ENCODE measurements at regions not wholly inside any gene's neighbourhood (a gene's known extent, or its start where the extent isn't known, plus 50 kb on each side); places are given as distances from the start of the nearest gene placed in this dataset.

DNA sequence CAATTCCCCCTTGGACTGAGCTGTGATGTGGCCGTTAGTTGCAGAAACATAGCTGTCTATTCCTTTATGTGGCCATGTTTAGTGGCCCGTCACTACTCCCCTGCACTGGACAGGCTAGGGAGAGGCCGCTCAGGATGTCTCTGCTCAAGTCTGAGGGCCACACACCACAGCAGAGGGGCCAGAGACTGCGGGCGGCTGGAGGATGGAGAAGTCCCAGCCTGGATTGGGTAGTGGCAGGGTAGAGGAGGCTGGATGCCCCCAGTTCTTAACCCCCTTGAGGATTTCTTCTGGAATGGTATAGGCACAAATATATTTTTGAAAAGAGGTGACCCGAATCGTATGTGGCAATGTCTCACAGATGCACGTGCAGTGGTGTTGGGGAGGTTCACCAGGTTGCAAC lies 116.4 kb upstream of the B3GAT1 start:
- TF ChIP-seq EZH2 (IDR thresholded peaks at IDR 0.05; ENCODE audit: borderline replicate concordance, low read length) (no peak), CTCF (IDR thresholded peaks at IDR 0.05; ENCODE audit: low read length) (no peak)
- H3K9me2 ChIP-seq (ENCODE audit: low read depth, low read length) = no peaks in the 10 kb centered on the region

DNA sequence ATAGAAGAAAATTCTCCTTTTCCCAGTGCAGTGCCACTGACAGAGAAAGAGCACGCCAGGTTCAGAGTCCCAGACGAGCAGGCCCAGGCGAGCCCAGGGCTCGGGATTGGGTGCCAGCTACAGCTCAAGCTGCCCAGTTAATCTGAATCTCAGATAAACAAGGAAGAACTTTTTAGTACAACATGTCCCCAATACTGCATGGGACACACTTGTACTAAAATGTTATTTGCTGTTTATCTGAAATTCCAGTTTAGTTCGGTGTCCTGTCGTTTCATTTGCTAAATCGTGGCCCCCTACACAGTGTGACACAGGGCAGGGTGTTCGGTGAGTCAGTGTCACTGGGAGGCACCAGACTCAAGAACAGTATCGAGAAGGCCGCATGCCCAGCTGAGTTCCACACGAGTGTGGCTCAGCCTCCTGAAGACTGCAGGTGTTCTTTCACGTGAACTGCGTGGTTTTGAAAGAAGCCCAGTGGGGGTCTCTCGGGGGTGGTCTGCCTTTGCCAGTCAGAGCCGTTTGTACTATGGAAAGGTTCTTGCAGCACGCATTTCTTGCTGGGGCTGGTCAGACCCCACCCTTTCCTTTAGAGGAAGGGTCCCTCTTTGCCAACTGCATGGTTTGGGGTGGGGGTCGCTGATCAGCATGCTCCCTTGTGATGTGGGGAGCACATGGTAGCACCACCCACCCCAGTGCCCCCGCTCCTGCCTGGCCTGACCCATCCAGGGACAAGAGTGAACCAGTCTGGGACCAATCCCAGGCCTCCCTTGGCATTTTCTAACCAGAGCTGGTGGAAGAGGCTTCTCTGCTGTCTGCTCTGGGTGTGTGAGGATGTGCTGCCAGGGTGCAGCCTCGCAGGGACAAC lies 115.6 kb upstream of the B3GAT1 start:
- Histone ChIP-seq H3F3A (ENCODE audit: insufficient read depth, low read length) (no peaks in the 10 kb centered on the region), H3K9me3 (ENCODE audit: low read length) (no peaks in the 10 kb centered on the region), H3K4me1 (ENCODE audit: insufficient read depth, low read length, severe bottlenecking) (no peaks in the 10 kb centered on the region), H4K20me1 (ENCODE audit: insufficient read depth, low read length) (no peaks in the 10 kb centered on the region), H3K27me3 (ENCODE audit: insufficient read depth, low read length) (no peaks in the 10 kb centered on the region), H3K9ac (ENCODE audit: low read length) (no peak overlapping the region), H3K4me2 (ENCODE audit: low read length) (no peak overlapping the region), H3K27ac (ENCODE audit: low read depth, low read length, poor library complexity, severe bottlenecking) (no peak overlapping the region), H3K36me3 (ENCODE audit: insufficient read depth, low read length) (no peaks in the 10 kb centered on the region), H3K9me2 (ENCODE audit: low read depth, low read length) (no peaks in the 10 kb centered on the region), H3K4me3 (ENCODE audit: low read depth, low read length, poor library complexity, severe bottlenecking) (no peak overlapping the region), H2AFZ (ENCODE audit: low read length) (no peak overlapping the region), H3K79me2 (ENCODE audit: insufficient read depth, low read length) (no peaks in the 10 kb centered on the region)
- TF ChIP-seq CTCF (IDR thresholded peaks at IDR 0.05; ENCODE audit: low read length) (no peak), EZH2 (IDR thresholded peaks at IDR 0.05; ENCODE audit: borderline replicate concordance, low read length) (no peak)

More for the DNA sequence above, 116.4 kb upstream of the B3GAT1 start:
- H3K27ac ChIP-seq (ENCODE audit: low read depth, low read length, poor library complexity, severe bottlenecking) = no peak overlapping the region
- H3K27me3 ChIP-seq (ENCODE audit: insufficient read depth, low read length) = no peaks in the 10 kb centered on the region
- H3K4me2 ChIP-seq (ENCODE audit: low read length) = no peak overlapping the region
- no peak overlapping the region for H3K9ac ChIP-seq (ENCODE audit: low read length)
- no peaks in the 10 kb centered on the region for H3K36me3 ChIP-seq (ENCODE audit: insufficient read depth, low read length)
- no peak overlapping the region for H3K4me3 ChIP-seq (ENCODE audit: low read depth, low read length, poor library complexity, severe bottlenecking)
- no peaks in the 10 kb centered on the region for H3K79me2 ChIP-seq (ENCODE audit: insufficient read depth, low read length)
- no peaks in the 10 kb centered on the region for H4K20me1 ChIP-seq (ENCODE audit: insufficient read depth, low read length)
- no peak overlapping the region for H2AFZ ChIP-seq (ENCODE audit: low read length)
- no peaks in the 10 kb centered on the region for H3K4me1 ChIP-seq (ENCODE audit: insufficient read depth, low read length, severe bottlenecking)
- H3F3A ChIP-seq (ENCODE audit: insufficient read depth, low read length) = no peaks in the 10 kb centered on the region
- H3K9me3 ChIP-seq (ENCODE audit: low read length) = no peaks in the 10 kb centered on the region

DNA sequence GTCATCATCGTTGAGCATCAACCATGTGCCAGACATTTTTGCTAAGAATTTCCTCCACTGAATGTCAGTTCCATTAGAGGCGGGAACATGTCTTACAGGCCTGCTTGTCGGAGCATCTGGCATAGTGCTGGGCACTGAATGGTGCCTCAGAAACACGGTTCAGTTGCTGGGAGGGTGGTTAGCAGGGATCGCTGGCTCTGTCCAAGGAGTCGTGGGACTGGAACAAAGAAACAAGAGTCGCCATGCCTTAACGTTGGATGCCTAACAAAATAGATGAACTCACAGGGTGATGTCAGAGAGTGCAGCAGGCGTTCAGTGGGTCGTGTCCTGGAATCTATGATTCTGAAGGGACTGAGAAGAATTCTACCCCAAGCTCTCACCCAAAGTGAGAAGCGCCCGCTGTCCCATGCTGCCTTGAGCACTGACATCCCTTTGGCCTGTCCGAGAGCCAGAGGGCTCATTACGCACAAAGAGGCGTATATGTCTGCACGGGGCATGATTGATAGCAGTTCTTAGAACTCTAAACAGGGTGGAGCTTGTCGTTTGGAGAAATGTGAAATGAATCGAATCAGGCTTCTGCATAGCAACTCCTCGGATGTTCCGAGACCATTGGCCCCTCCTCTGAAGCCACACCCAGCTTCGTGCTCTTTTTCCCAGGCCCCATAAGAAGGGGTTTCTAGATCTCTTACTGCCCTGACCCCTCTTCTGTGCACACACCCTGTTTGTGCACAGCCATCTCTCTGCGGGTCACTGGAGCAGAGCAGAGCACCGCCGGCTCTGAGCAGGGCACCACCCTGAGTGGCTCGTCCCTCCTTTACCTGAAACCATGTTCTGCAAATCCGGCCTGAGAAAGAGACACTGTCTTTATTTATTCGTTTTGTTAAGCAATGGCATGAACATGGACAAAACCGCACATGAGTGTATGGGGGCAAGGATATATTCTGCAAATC lies 113.1 kb upstream of the B3GAT1 start:
- Histone ChIP-seq H3K27me3 (ENCODE audit: insufficient read depth, low read length) (no peaks in the 10 kb centered on the region), H3K27ac (ENCODE audit: low read depth, low read length, poor library complexity, severe bottlenecking) (no peak overlapping the region), H3K9me2 (ENCODE audit: low read depth, low read length) (no peaks in the 10 kb centered on the region), H3K9ac (ENCODE audit: low read length) (no peak overlapping the region), H3K79me2 (ENCODE audit: insufficient read depth, low read length) (no peaks in the 10 kb centered on the region), H3K4me1 (ENCODE audit: insufficient read depth, low read length, severe bottlenecking) (no peaks in the 10 kb centered on the region), H4K20me1 (ENCODE audit: insufficient read depth, low read length) (no peaks in the 10 kb centered on the region), H3K4me2 (ENCODE audit: low read length) (no peak overlapping the region), H3F3A (ENCODE audit: insufficient read depth, low read length) (no peaks in the 10 kb centered on the region), H3K4me3 (ENCODE audit: low read depth, low read length, poor library complexity, severe bottlenecking) (no peak overlapping the region), H2AFZ (ENCODE audit: low read length) (no peak overlapping the region), H3K36me3 (ENCODE audit: insufficient read depth, low read length) (no peaks in the 10 kb centered on the region), H3K9me3 (ENCODE audit: low read length) (no peaks in the 10 kb centered on the region)
- TF ChIP-seq CTCF (IDR thresholded peaks at IDR 0.05; ENCODE audit: low read length) = no peak
- TF ChIP-seq EZH2 (IDR thresholded peaks at IDR 0.05; ENCODE audit: borderline replicate concordance, low read length) = no peak

Data from OCI-LY1 (cell line).